A673 (cell line): ENCODE measurements at regions not wholly inside any gene's neighbourhood (a gene's known extent, or its start where the extent isn't known, plus 50 kb on each side); places are given as distances from the start of the nearest gene placed in this dataset.

Experiments used
- BruUV-seq: library from RNA; stranded (reverse); fragments of 400-500 nt; replicated peaks from 2 replicates; lab custom pipeline; 2021; lab: Mats Ljungman, UMichigan
- CTCF ChIA-PET: fragments of 300-600 bp; sonication (Branson Sonifier 250); formaldehyde crosslinking; loops from one replicate; lab custom pipeline; 2022; ENCODE audit warnings: antibody characterized with exemption; lab: Charles Lee
- POLR2A ChIA-PET: fragments of 300-600 bp; sonication (Branson Sonifier 250); formaldehyde crosslinking; loops from one replicate; lab custom pipeline; 2022; ENCODE audit warnings: antibody characterized with exemption; ENCODE audit not compliant: low non-redundant PET; lab: Charles Lee
- DNase-seq: peaks from one replicate; pipeline ENCODE4 v3.0.0-alpha.2; 2015; ENCODE audit warnings: low spot score
- H3K27ac ChIP-seq: fragments of 200-600 bp; sonication (generic); 2 replicates; pipeline ENCODE4 v1.5.1; 2016; ENCODE audit warnings: mixed run types, low read depth, mild to moderate bottlenecking, mixed read lengths, antibody characterized with exemption, low read length; ENCODE audit not compliant: poor library complexity, severe bottlenecking
- H3K27me3 ChIP-seq: fragments of 200-600 bp; sonication (generic); replicated peaks from 2 replicates; pipeline ENCODE4 v1.6.1; 2017; ENCODE audit warnings: mixed run types, low read depth, mild to moderate bottlenecking, mixed read lengths, antibody characterized with exemption, low read length; ENCODE audit not compliant: insufficient read depth, poor library complexity
- H3K36me3 ChIP-seq: fragments of 200-600 bp; sonication (generic); 2 replicates; pipeline ENCODE4 v1.6.1; 2016; ENCODE audit warnings: mixed run types, mild to moderate bottlenecking, mixed read lengths, antibody characterized with exemption, low read length; ENCODE audit not compliant: insufficient read depth, poor library complexity, severe bottlenecking
- H3K4me1 ChIP-seq: fragments of 200-600 bp; sonication (generic); 2 replicates; pipeline ENCODE4 v1.6.1; 2017; ENCODE audit warnings: mixed run types, mild to moderate bottlenecking, mixed read lengths, antibody characterized with exemption, low read length; ENCODE audit not compliant: insufficient read depth, poor library complexity, severe bottlenecking
- H3K4me3 ChIP-seq: fragments of 200-600 bp; sonication (generic); 2 replicates; pipeline ENCODE4 v1.5.1; 2016; ENCODE audit warnings: low read depth, mixed run types, mild to moderate bottlenecking, mixed read lengths, low read length; ENCODE audit not compliant: poor library complexity, severe bottlenecking
- H3K9me3 ChIP-seq: fragments of 200-600 bp; sonication (generic); 2 replicates; pipeline ENCODE4 v1.6.1; 2016; ENCODE audit warnings: mixed run types, low read depth, mild to moderate bottlenecking, mixed read lengths, antibody characterized with exemption, low read length; ENCODE audit not compliant: poor library complexity, severe bottlenecking
- CTCF ChIP-seq: fragments of 300-800, 200-600 bp; sonication (generic); conservative IDR thresholded peaks from 2 replicates; pipeline ENCODE4 v1.5.1; 2017; ENCODE audit warnings: low read depth, mild to moderate bottlenecking, antibody characterized with exemption, low read length, moderate library complexity, mixed read lengths
- EZH2 ChIP-seq: fragments of 200-600 bp; sonication (generic); IDR thresholded peaks from 2 replicates; pipeline ENCODE4 v1.6.1; 2017; ENCODE audit warnings: borderline replicate concordance, low read depth, mild to moderate bottlenecking, mixed read lengths, antibody characterized with exemption, low read length; ENCODE audit not compliant: poor library complexity, severe bottlenecking
- intact Hi-C: fragments of 100-400 bp; cut with micrococcal nuclease; formaldehyde crosslinking; loops from one replicate; pipeline ENCODE4 v1.10.0; 2022; ENCODE audit not compliant: unreplicated experiment

DNA sequence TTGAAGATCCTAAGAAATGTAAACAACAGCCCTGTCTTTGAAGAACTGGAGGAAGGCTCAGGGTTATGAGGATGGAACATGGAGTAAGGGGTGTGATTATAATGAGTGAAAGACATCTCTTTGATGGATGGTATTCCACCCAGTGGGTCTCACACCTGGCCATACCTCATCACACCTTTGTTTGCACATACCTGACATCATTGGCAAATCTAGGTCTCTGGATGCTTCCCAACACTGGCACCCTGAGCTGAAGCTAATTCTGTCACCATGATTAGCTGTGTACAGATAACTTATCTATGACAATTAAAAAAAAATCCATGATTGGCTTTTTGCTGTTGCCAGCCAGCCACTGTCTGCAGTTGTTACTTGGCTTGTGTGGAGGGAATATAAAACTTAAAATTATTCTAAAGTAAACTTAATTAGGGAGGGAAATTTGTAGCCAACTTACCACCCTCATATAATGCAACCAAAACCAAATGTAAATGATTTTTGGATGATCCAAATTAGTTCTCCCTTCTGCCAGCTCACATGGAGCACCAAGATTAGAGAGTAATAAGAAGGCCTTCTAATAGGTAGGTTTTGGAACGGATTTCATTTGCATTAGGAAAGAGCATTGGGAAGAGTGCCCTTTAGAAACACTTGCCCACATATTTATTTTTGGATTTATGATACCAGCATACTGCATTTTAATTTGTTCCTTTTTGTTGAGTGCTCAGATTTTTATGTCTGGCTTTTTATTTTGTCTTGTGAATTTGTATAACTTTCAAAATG is 249.5 kb downstream of the SOX4 start:
- no TSS peak for BruUV-seq
- no peak for TF ChIP-seq EZH2
- TF ChIP-seq CTCF, result no peak
- intact Hi-C loops, result no loop called here
- POLR2A ChIA-PET, result no interaction called here
- no peak overlapping the region for H3K27ac ChIP-seq
- no peaks in the 10 kb centered on the region for H3K36me3 ChIP-seq
- no peak for DNase-seq
- CTCF ChIA-PET, result no interaction called here
- H3K4me3 ChIP-seq, result no peak overlapping the region
- H3K4me1 ChIP-seq, result no peaks in the 10 kb centered on the region
- H3K9me3 ChIP-seq, result no peaks in the 10 kb centered on the region
- no peaks in the 10 kb centered on the region for H3K27me3 ChIP-seq

GRCh38 chr6:21844120-21844917 is 250.8 kb downstream of the SOX4 start:
- BruUV-seq, result no TSS peak
- Histone ChIP-seq H3K4me1 (no peaks in the 10 kb centered on the region), H3K9me3 (no peaks in the 10 kb centered on the region), H3K4me3 (no peak overlapping the region), H3K27ac (no peak overlapping the region), H3K36me3 (no peaks in the 10 kb centered on the region), H3K27me3 (no peaks in the 10 kb centered on the region)
- DNase-seq, result no peak
- intact Hi-C loops, result no loop called here
- ChIA-PET CTCF (no interaction called here), POLR2A (no interaction called here)
- TF ChIP-seq CTCF (no peak), EZH2 (no peak)

DNA sequence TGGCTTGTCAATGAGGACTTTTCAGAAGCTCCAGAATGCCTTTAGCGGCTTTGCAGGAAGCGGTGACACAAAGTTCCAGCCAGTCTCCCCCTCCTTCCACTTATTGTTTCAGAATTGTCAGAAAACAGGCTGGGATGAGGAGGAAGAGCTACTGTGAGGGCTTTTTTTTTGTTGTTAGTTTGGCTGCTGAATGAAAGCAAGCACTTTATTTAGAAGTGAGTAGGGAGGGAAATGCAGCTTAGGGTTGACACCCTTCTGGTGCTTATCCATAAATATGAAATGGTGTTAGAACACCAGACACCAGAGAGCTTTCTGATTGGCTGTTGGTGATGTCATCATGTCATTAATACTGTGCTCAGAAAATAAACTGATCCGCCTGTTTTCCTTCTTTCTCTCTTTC is 251.5 kb downstream of the SOX4 start:
- ChIA-PET POLR2A (no interaction called here), CTCF (no interaction called here)
- no peak overlapping the region for H3K4me3 ChIP-seq
- BruUV-seq, result no TSS peak
- H3K4me1 ChIP-seq, result no peaks in the 10 kb centered on the region
- intact Hi-C loops, result no loop called here
- no peak for DNase-seq
- H3K27me3 ChIP-seq, result no peaks in the 10 kb centered on the region
- TF ChIP-seq CTCF, result no peak
- TF ChIP-seq EZH2, result no peak
- no peak overlapping the region for H3K27ac ChIP-seq
- H3K36me3 ChIP-seq, result no peaks in the 10 kb centered on the region
- H3K9me3 ChIP-seq, result no peaks in the 10 kb centered on the region
